Stimulated activated CD8-positive, alpha-beta memory T cell treated with anti-CD3 and anti-CD28 coated beads, Interleukin-7, amount 100 ng/mL, for 24 hours (primary cell): ENCODE measurements at regions not wholly inside any gene's neighbourhood (a gene's known extent, or its start where the extent isn't known, plus 50 kb on each side); places are given as distances from the start of the nearest gene placed in this dataset.

Experiments
- DNase-seq: peaks from one replicate; pipeline ENCODE4 v3.0.0-alpha.2; 2020; ENCODE audit warnings: low read depth

GRCh38 chr14:95382747-95383146, 63.0 kb upstream of the CLMN start:
- no peak for DNase-seq

GRCh38 chr14:95381726-95382125, 62.0 kb upstream of the CLMN start:
- no peak for DNase-seq

- DNase-seq, result no peak
Observed at GRCh38 chr14:95380350-95381042, 60.8 kb upstream of the CLMN start.

GRCh38 chr14:95379634-95380033, 59.9 kb upstream of the CLMN start:
- DNase-seq, result no peak

GRCh38 chr14:95375539-95376109, 55.9 kb upstream of the CLMN start:
- no peak for DNase-seq

- DNase-seq, result no peak
Observed at GRCh38 chr14:95374239-95374997, 54.7 kb upstream of the CLMN start.

GRCh38 chr14:95370076-95370475, 50.4 kb upstream of the CLMN start:
- DNase-seq, result no peak
